Endodermal cell (in vitro differentiated cells): ENCODE measurements at regions not wholly inside any gene's neighbourhood (a gene's known extent, or its start where the extent isn't known, plus 50 kb on each side); places are given as distances from the start of the nearest gene placed in this dataset.
A peak's percentile ranks its signal among the peaks of the same experiment; 100 is the strongest.

Experiments used
- DNase-seq: peaks from one replicate; pipeline ENCODE4 v3.0.0-alpha.2; 2017
- H3K27ac ChIP-seq: 2 replicates; pipeline ENCODE4 v1.5.1; 2013; ENCODE audit warnings: mild to moderate bottlenecking, low read depth, low read length, moderate library complexity
- H3K27me3 ChIP-seq: 2 replicates; pipeline ENCODE4 v1.6.1; 2013; ENCODE audit warnings: mild to moderate bottlenecking, low read length, moderate library complexity; ENCODE audit not compliant: insufficient read depth, control insufficient read depth, poor library complexity, severe bottlenecking
- H3K36me3 ChIP-seq: 2 replicates; pipeline ENCODE4 v1.7.0; 2013; ENCODE audit warnings: mild to moderate bottlenecking, low read length, moderate library complexity; ENCODE audit not compliant: control insufficient read depth, insufficient read depth
- H3K4me1 ChIP-seq: one replicate; pipeline ENCODE4 v1.7.0; 2013; ENCODE audit warnings: low read length; ENCODE audit not compliant: control insufficient read depth, insufficient read depth
- H3K4me3 ChIP-seq: 2 replicates; pipeline ENCODE4 v1.5.1; 2013; ENCODE audit warnings: mild to moderate bottlenecking, low read length, moderate library complexity
- H3K9ac ChIP-seq: 2 replicates; pipeline ENCODE4 v1.6.1; 2013; ENCODE audit warnings: mild to moderate bottlenecking, low read length, moderate library complexity; ENCODE audit not compliant: poor library complexity, severe bottlenecking; ENCODE audit errors: extremely low read depth
- H3K9me3 ChIP-seq: 2 replicates; pipeline ENCODE4 v1.6.1; 2013; ENCODE audit warnings: mild to moderate bottlenecking, low read length, moderate library complexity; ENCODE audit not compliant: control insufficient read depth
- H3K27ac Mint-ChIP-seq: 2 replicates; pipeline ENCODE4 v1.8.0; 2020; ENCODE audit warnings: mixed read lengths
- H3K27me3 Mint-ChIP-seq: 2 replicates; pipeline ENCODE4 v1.8.0; 2021; ENCODE audit warnings: mild to moderate bottlenecking, mixed read lengths; ENCODE audit not compliant: insufficient read depth
- H3K36me3 Mint-ChIP-seq: 2 replicates; pipeline ENCODE4 v1.8.0; 2020; ENCODE audit warnings: low read depth, mixed read lengths
- H3K4me1 Mint-ChIP-seq: 2 replicates; pipeline ENCODE4 v1.8.0; 2020; ENCODE audit warnings: mixed read lengths
- H3K4me3 Mint-ChIP-seq: 2 replicates; pipeline ENCODE4 v1.8.0; 2020; ENCODE audit warnings: mild to moderate bottlenecking, moderate library complexity, mixed read lengths
- H3K9me3 Mint-ChIP-seq: 2 replicates; pipeline ENCODE4 v1.8.0; 2020; ENCODE audit warnings: mild to moderate bottlenecking, mixed read lengths
- CTCF ChIP-seq: fragments of 200-600 bp; sonication (generic); conservative IDR thresholded peaks from 2 replicates; pipeline ENCODE4 v1.5.0; 2021; ENCODE audit warnings: antibody characterized with exemption, mild to moderate bottlenecking
- WGBS, 2 experiments: methylation state at CpG; one replicate each; pipeline versions ENCODE4 v1.1.5 to v1.1.7; 2013; ENCODE audit warnings: missing lambda C conversion rate in 2 of 2, mixed read lengths in 1 of 2; ENCODE audit not compliant: insufficient coverage in 1 of 2, insufficient read length in 1 of 2; 5-methylcytosine and 5-hydroxymethylcytosine counted together

GRCh38 chr2:150681120-150681804 lies 193.8 kb upstream of the RND3 start:
- peaks cover 11% of the 10 kb centered on the region for H3K9me3 ChIP-seq
- H3K27me3 ChIP-seq: no peaks in the 10 kb centered on the region
- H3K9ac ChIP-seq: no peak overlapping the region
- Mint-ChIP-seq H3K36me3 (no peaks in the 10 kb centered on the region), H3K27me3 (no peaks in the 10 kb centered on the region), H3K9me3 (peaks cover 3% of the 10 kb centered on the region), H3K27ac (no peak overlapping the region), H3K4me3 (no peak overlapping the region), H3K4me1 (peaks cover 10% of the 10 kb centered on the region)
- peaks cover 1% of the 10 kb centered on the region for H3K4me1 ChIP-seq
- no peak overlapping the region for H3K27ac ChIP-seq
- WGBS, 2 experiments: 91 to 95% methylated on average over 2 of the region's 2 CpGs
- DNase-seq: no peak
- H3K36me3 ChIP-seq: no peaks in the 10 kb centered on the region
- no peak for TF ChIP-seq CTCF
- H3K4me3 ChIP-seq: no peak overlapping the region

- Histone ChIP-seq H3K9me3 (peaks cover 11% of the 10 kb centered on the region), H3K27ac (no peak overlapping the region), H3K36me3 (no peaks in the 10 kb centered on the region), H3K27me3 (no peaks in the 10 kb centered on the region), H3K4me1 (peaks cover 6% of the 10 kb centered on the region), H3K9ac (no peak overlapping the region), H3K4me3 (no peak overlapping the region)
- no peak for TF ChIP-seq CTCF
- WGBS, 2 experiments: 91 to 97% methylated on average over 6 to 8 of the region's 8 CpGs
- DNase-seq: no peak
- Mint-ChIP-seq H3K36me3 (no peaks in the 10 kb centered on the region), H3K9me3 (peaks cover 3% of the 10 kb centered on the region), H3K27me3 (no peaks in the 10 kb centered on the region), H3K4me3 (no peak overlapping the region), H3K4me1 (peaks cover 18% of the 10 kb centered on the region), H3K27ac (no peak overlapping the region)
These were observed 192.1 kb upstream of the RND3 start for GRCh38 chr2:150679456-150680120.

- Histone ChIP-seq H3K4me3 (no peak overlapping the region), H3K36me3 (no peaks in the 10 kb centered on the region), H3K9ac (no peak overlapping the region), H3K9me3 (peaks cover 11% of the 10 kb centered on the region), H3K4me1 (peaks cover 6% of the 10 kb centered on the region), H3K27me3 (no peaks in the 10 kb centered on the region), H3K27ac (peak overlapping the region; percentile 45)
- 14 to 84% methylated on average over 1 to 4 of the region's 4 CpGs for WGBS, 2 experiments
- Mint-ChIP-seq H3K4me1 (peaks cover 18% of the 10 kb centered on the region), H3K27me3 (no peaks in the 10 kb centered on the region), H3K36me3 (no peaks in the 10 kb centered on the region), H3K4me3 (no peak overlapping the region), H3K9me3 (peaks cover 3% of the 10 kb centered on the region), H3K27ac (no peak overlapping the region)
- no peak for DNase-seq
- no peak for TF ChIP-seq CTCF
These were observed 190.1 kb upstream of the RND3 start for GRCh38 chr2:150677551-150677950.
